RWPE2 (cell line): ENCODE measurements at regions not wholly inside any gene's neighbourhood (a gene's known extent, or its start where the extent isn't known, plus 50 kb on each side); places are given as distances from the start of the nearest gene placed in this dataset.
A peak's percentile ranks its signal among the peaks of the same experiment; 100 is the strongest.

Experiments used
- ATAC-seq: fragments of 200-7000 bp; cut with Tn5 transposase; 3 replicates; pipeline ENCODE4 v1.9.1; 2021; ENCODE audit warnings: low read depth
- DNase-seq: peaks from one replicate; pipeline ENCODE4 v3.0.0-alpha.2; 2020; ENCODE audit warnings: low spot score
- H3K27ac ChIP-seq: fragments of 450-650 bp; 2 replicates; pipeline ENCODE4 v1.5.1; 2017; ENCODE audit warnings: mild to moderate bottlenecking; ENCODE audit not compliant: poor library complexity, severe bottlenecking
- H3K27me3 ChIP-seq: fragments of 250-450 bp; sonication (Bioruptor Pico); 2 replicates; pipeline ENCODE4 v1.5.1; 2021; ENCODE audit warnings: mild to moderate bottlenecking, moderate library complexity; ENCODE audit not compliant: insufficient read depth, poor library complexity, severe bottlenecking
- H3K36me3 ChIP-seq: fragments of 250-450 bp; sonication (Bioruptor Pico); 2 replicates; pipeline ENCODE4 v1.5.1; 2020; ENCODE audit warnings: low read depth, mild to moderate bottlenecking, moderate library complexity
- H3K4me1 ChIP-seq: fragments of 250-450 bp; sonication (Bioruptor Pico); 2 replicates; pipeline ENCODE4 v1.5.1; 2021; ENCODE audit warnings: mild to moderate bottlenecking, moderate library complexity; ENCODE audit not compliant: insufficient read depth, poor library complexity, severe bottlenecking
- H3K4me3 ChIP-seq: fragments of 250-450 bp; sonication (Bioruptor Pico); 2 replicates; pipeline ENCODE4 v1.5.1; 2021; ENCODE audit warnings: mild to moderate bottlenecking, moderate library complexity; ENCODE audit not compliant: severe bottlenecking
- H3K9me3 ChIP-seq: fragments of 250-450 bp; sonication (Bioruptor Pico); 2 replicates; pipeline ENCODE4 v1.5.1; 2021; ENCODE audit warnings: mild to moderate bottlenecking, moderate library complexity; ENCODE audit not compliant: severe bottlenecking
- CTCF ChIP-seq: fragments of 450-650 bp; IDR thresholded peaks from one replicate; pipeline ENCODE4 v1.5.1; 2017; ENCODE audit warnings: mild to moderate bottlenecking, moderate library complexity; ENCODE audit not compliant: poor library complexity, severe bottlenecking

DNA sequence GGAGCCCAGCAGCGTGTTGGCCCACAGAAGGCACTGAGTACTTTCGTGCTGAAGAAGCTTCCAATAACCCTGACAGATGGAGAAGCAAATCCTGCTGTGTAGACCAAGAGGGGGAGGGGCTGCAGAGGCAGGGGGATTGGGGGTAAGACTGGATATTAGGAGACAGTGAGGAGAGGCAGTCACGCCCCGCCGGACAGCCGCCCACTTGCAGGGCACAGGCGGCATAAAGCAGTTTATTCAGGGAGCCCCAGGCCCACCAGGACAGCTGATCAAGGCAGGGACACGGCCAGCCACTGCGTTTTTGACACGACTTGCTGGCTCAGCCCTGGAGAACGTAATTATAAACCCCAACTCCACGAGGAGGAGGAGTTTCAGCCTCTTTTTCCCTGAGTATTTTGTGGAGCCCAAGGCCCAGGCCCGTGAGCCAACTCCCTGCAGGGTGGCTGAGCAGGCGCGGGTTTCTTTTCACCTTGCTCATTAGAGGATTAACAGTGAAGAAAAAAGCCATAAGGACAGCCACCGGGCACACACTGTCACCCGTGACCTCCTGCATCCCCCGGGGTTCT is 177.9 kb downstream of the TFAP2C start:
- Histone ChIP-seq H3K36me3 (no peaks in the 10 kb centered on the region), H3K27ac (no peak overlapping the region), H3K4me1 (peaks cover 31% of the 10 kb centered on the region), H3K9me3 (no peaks in the 10 kb centered on the region), H3K4me3 (no peak overlapping the region), H3K27me3 (no peaks in the 10 kb centered on the region)
- ATAC-seq (no peak), DNase-seq (peak; percentile 75)
- no peak for TF ChIP-seq CTCF

DNA sequence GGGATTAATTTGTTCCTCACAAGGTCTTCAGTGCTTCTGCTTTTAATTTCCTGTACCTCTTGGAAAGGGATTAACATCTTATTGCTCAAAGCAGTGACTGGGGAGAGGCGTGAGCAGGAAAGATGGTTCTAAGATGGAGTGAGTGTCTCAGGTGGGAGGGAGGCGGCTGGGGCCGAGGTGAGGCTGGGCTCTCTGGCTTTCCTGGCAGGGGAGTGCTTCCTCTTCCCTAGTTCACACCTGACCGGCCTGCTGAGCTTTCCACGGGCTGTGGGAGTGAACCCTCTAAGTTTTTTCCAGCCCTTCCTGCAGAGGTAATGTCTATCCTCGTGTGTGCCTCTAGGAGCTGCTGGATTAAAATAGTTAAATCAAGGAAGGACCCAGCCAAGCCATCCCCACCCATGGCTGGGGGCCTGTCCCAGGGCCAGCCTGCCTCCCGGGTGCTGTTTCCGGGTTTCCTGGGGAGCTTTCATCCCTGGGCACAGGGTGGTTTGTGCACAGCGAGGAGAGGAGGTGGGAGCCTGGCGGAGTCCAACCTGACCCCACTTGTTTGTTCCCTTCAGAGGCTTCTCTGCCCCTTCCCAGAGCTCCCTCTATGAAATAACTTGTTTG is 179.1 kb downstream of the TFAP2C start:
- Histone ChIP-seq H3K27me3 (no peaks in the 10 kb centered on the region), H3K4me1 (peaks cover 27% of the 10 kb centered on the region), H3K27ac (peak overlapping the region; percentile 55), H3K36me3 (no peaks in the 10 kb centered on the region), H3K9me3 (no peaks in the 10 kb centered on the region), H3K4me3 (no peak overlapping the region)
- DNase-seq: peak; percentile 79
- TF ChIP-seq CTCF: no peak
- peak; percentile 10 for ATAC-seq

- no peak for TF ChIP-seq CTCF
- Histone ChIP-seq H3K9me3 (no peaks in the 10 kb centered on the region), H3K4me3 (no peak overlapping the region), H3K27me3 (no peaks in the 10 kb centered on the region), H3K4me1 (peaks cover 27% of the 10 kb centered on the region), H3K27ac (peak overlapping the region; percentile 55), H3K36me3 (no peaks in the 10 kb centered on the region)
- DNase-seq: peak; percentile 96
- peak; percentile 67 for ATAC-seq
Observed at GRCh38 chr20:56808732-56809131, 179.6 kb downstream of the TFAP2C start.

- no peaks in the 10 kb centered on the region for H3K9me3 ChIP-seq
- H3K36me3 ChIP-seq: no peaks in the 10 kb centered on the region
- TF ChIP-seq CTCF: no peak
- ATAC-seq: no peak
- H3K4me3 ChIP-seq: no peak overlapping the region
- H3K27ac ChIP-seq: no peak overlapping the region
- no peak for DNase-seq
- H3K27me3 ChIP-seq: no peaks in the 10 kb centered on the region
- peaks cover 22% of the 10 kb centered on the region for H3K4me1 ChIP-seq
Observed at GRCh38 chr20:56809668-56810067, 180.6 kb downstream of the TFAP2C start.

DNA sequence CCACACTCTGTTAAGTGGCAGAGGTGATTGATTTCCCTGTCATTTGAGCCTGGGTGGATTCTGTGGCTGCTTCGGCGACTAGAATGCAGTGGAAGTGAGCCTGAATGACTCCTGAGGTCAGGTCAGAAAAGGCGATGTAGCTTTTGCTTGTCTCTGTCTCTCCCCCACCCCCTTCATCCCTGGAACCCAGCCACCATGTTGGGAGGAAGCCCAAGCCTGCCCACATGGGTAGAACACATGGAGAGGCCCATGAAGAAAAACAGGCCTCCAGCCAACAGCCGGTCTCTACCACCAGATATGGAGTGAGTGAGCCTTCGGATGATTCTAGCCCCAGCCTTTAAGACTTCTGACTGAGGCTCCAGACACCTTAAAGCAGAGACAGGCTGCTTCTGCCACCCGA is 181.0 kb downstream of the TFAP2C start:
- H3K4me1 ChIP-seq: peaks cover 18% of the 10 kb centered on the region
- ATAC-seq: no peak
- H3K36me3 ChIP-seq: no peaks in the 10 kb centered on the region
- H3K9me3 ChIP-seq: no peaks in the 10 kb centered on the region
- no peak overlapping the region for H3K27ac ChIP-seq
- no peak overlapping the region for H3K4me3 ChIP-seq
- H3K27me3 ChIP-seq: no peaks in the 10 kb centered on the region
- no peak for DNase-seq
- TF ChIP-seq CTCF: no peak
